SK-N-SH treated with all-trans-retinoic acid at 6 μM for 48 hours (cell line): ENCODE measurements at regions not wholly inside any gene's neighbourhood (a gene's known extent, or its start where the extent isn't known, plus 50 kb on each side); places are given as distances from the start of the nearest gene placed in this dataset.
"Not testable (repeated sequence)": the region's sequence is repeated elsewhere in the genome, so short reads cannot be mapped to it uniquely, and the experiment has no call there.

Experiments
- ATAC-seq: fragments of 200-7000 bp; cut with Tn5 transposase; 3 replicates; pipeline ENCODE4 v1.9.1; 2020; ENCODE audit warnings: mild to moderate bottlenecking, moderate library complexity
- BACH2 ChIP-seq: fragments of 250-450 bp; sonication (Bioruptor Pico); IDR thresholded peaks from 2 replicates; pipeline ENCODE4 v1.9.0; 2021; ENCODE audit warnings: mild to moderate bottlenecking, borderline replicate concordance
- CREB5 ChIP-seq: fragments of 250-450 bp; sonication (Bioruptor Pico); IDR thresholded peaks from 2 replicates; pipeline ENCODE4 v1.5.1; 2020; ENCODE audit warnings: low read depth, mild to moderate bottlenecking, moderate library complexity
- ESRRG ChIP-seq: fragments of 250-450 bp; sonication (Bioruptor Pico); IDR thresholded peaks from 2 replicates; pipeline ENCODE4 v1.6.1; 2021; ENCODE audit warnings: mild to moderate bottlenecking
- GLIS3 ChIP-seq: fragments of 250-450 bp; sonication (Bioruptor Pico); IDR thresholded peaks from 2 replicates; pipeline ENCODE4 v1.5.0; 2020; ENCODE audit warnings: mild to moderate bottlenecking, moderate library complexity
- ISL1 ChIP-seq: fragments of 250-450 bp; sonication (Bioruptor Pico); IDR thresholded peaks from 2 replicates; pipeline ENCODE4 v2.1.2; 2022; ENCODE audit warnings: mild to moderate bottlenecking, moderate library complexity
- OSR1 ChIP-seq: fragments of 250-450 bp; sonication (Bioruptor Pico); IDR thresholded peaks from 2 replicates; pipeline ENCODE4 v1.8.0; 2022; ENCODE audit warnings: moderate library complexity, mild to moderate bottlenecking, inconsistent platforms
- PPARA ChIP-seq: fragments of 250-450 bp; sonication (Bioruptor Pico); IDR thresholded peaks from 2 replicates; pipeline ENCODE4 v1.5.0; 2020; ENCODE audit warnings: mild to moderate bottlenecking, borderline replicate concordance
- RARB ChIP-seq: fragments of 250-450 bp; sonication (Bioruptor Pico); IDR thresholded peaks from 2 replicates; pipeline ENCODE4 v1.8.0; 2021; ENCODE audit warnings: mild to moderate bottlenecking, moderate library complexity
- SNAI2 ChIP-seq: fragments of 250-450 bp; sonication (Bioruptor Pico); IDR thresholded peaks from 2 replicates; pipeline ENCODE4 v1.5.0; 2020; ENCODE audit warnings: mild to moderate bottlenecking, moderate library complexity
- TSHZ2 ChIP-seq: fragments of 250-450 bp; sonication (Bioruptor Pico); IDR thresholded peaks from 2 replicates; pipeline ENCODE4 v1.5.0; 2020; ENCODE audit warnings: mild to moderate bottlenecking, moderate library complexity
- ZC3H10 ChIP-seq: fragments of 250-450 bp; sonication (Bioruptor Pico); IDR thresholded peaks from 2 replicates; pipeline ENCODE4 v1.5.1; 2021; ENCODE audit warnings: mild to moderate bottlenecking, moderate library complexity
- ZFP3 ChIP-seq: fragments of 250-450 bp; sonication (Bioruptor Pico); IDR thresholded peaks from 2 replicates; pipeline ENCODE4 v1.5.0; 2020; ENCODE audit warnings: mild to moderate bottlenecking, moderate library complexity
- ZFP30 ChIP-seq: fragments of 450-650 bp; formaldehyde crosslinking; IDR thresholded peaks from 2 replicates; pipeline ENCODE4 v1.5.0; 2022; ENCODE audit warnings: mild to moderate bottlenecking, moderate library complexity
- ZNF70 ChIP-seq: fragments of 450-650 bp; formaldehyde crosslinking; IDR thresholded peaks from 2 replicates; pipeline ENCODE4 v1.5.0; 2020; ENCODE audit warnings: mild to moderate bottlenecking, moderate library complexity
- ZNF8 ChIP-seq: fragments of 450-650 bp; formaldehyde crosslinking; IDR thresholded peaks from 2 replicates; pipeline ENCODE4 v1.5.0; 2020; ENCODE audit warnings: mild to moderate bottlenecking, moderate library complexity
- TF ChIP-seq, protein P1 (sequence below): fragments of 250-450 bp; sonication (Bioruptor Pico); IDR thresholded peaks from 2 replicates; pipeline ENCODE4 v1.8.0; 2020; ENCODE audit warnings: mild to moderate bottlenecking, moderate library complexity, borderline replicate concordance
- TF ChIP-seq, protein P2 (sequence below): fragments of 250-450 bp; sonication (Bioruptor Pico); IDR thresholded peaks from 2 replicates; pipeline ENCODE4 v1.8.0; 2021; ENCODE audit warnings: low read depth, mild to moderate bottlenecking, moderate library complexity, borderline replicate concordance
- TF ChIP-seq, protein P3 (sequence below): fragments of 250-450 bp; sonication (Bioruptor Pico); IDR thresholded peaks from 2 replicates; pipeline ENCODE4 v1.5.1; 2021; ENCODE audit warnings: mild to moderate bottlenecking, moderate library complexity

- TF ChIP-seq CREB5 (CRISPR knock-in tag) = no peak
- no peak for ATAC-seq
Measured at GRCh38 chr2:129554373-129554772, 425.1 kb upstream of the RAB6C start.

GRCh38 chr2:129559101-129559500 is 420.4 kb upstream of the RAB6C start:
- TF ChIP-seq ISL1 (no peak), ZC3H10 (CRISPR knock-in tag) (no peak), PPARA (CRISPR knock-in tag) (no peak), RARB (CRISPR knock-in tag) (no peak), ESRRG (CRISPR knock-in tag) (no peak), GLIS3 (CRISPR knock-in tag) (no peak), BACH2 (CRISPR knock-in tag) (no peak), SNAI2 (CRISPR knock-in tag) (no peak), ZNF70 (CRISPR knock-in tag) (no peak), ZFP30 (no peak), ZFP3 (CRISPR knock-in tag) (no peak), OSR1 (CRISPR knock-in tag) (no peak), CREB5 (CRISPR knock-in tag) (no peak)
- TF ChIP-seq, protein P1, sequence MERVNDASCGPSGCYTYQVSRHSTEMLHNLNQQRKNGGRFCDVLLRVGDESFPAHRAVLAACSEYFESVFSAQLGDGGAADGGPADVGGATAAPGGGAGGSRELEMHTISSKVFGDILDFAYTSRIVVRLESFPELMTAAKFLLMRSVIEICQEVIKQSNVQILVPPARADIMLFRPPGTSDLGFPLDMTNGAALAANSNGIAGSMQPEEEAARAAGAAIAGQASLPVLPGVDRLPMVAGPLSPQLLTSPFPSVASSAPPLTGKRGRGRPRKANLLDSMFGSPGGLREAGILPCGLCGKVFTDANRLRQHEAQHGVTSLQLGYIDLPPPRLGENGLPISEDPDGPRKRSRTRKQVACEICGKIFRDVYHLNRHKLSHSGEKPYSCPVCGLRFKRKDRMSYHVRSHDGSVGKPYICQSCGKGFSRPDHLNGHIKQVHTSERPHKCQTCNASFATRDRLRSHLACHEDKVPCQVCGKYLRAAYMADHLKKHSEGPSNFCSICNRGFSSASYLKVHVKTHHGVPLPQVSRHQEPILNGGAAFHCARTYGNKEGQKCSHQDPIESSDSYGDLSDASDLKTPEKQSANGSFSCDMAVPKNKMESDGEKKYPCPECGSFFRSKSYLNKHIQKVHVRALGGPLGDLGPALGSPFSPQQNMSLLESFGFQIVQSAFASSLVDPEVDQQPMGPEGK (CRISPR knock-in tag) = no peak
- TF ChIP-seq, protein P2, sequence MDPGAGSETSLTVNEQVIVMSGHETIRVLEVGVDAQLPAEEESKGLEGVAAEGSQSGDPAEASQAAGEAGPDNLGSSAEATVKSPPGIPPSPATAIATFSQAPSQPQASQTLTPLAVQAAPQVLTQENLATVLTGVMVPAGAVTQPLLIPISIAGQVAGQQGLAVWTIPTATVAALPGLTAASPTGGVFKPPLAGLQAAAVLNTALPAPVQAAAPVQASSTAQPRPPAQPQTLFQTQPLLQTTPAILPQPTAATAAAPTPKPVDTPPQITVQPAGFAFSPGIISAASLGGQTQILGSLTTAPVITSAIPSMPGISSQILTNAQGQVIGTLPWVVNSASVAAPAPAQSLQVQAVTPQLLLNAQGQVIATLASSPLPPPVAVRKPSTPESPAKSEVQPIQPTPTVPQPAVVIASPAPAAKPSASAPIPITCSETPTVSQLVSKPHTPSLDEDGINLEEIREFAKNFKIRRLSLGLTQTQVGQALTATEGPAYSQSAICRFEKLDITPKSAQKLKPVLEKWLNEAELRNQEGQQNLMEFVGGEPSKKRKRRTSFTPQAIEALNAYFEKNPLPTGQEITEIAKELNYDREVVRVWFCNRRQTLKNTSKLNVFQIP (CRISPR knock-in tag) = no peak
- TF ChIP-seq, protein P3, sequence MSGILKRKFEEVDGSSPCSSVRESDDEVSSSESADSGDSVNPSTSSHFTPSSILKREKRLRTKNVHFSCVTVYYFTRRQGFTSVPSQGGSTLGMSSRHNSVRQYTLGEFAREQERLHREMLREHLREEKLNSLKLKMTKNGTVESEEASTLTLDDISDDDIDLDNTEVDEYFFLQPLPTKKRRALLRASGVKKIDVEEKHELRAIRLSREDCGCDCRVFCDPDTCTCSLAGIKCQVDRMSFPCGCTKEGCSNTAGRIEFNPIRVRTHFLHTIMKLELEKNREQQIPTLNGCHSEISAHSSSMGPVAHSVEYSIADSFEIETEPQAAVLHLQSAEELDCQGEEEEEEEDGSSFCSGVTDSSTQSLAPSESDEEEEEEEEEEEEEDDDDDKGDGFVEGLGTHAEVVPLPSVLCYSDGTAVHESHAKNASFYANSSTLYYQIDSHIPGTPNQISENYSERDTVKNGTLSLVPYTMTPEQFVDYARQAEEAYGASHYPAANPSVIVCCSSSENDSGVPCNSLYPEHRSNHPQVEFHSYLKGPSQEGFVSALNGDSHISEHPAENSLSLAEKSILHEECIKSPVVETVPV (CRISPR knock-in tag) = no peak
- no peak for ATAC-seq

DNA sequence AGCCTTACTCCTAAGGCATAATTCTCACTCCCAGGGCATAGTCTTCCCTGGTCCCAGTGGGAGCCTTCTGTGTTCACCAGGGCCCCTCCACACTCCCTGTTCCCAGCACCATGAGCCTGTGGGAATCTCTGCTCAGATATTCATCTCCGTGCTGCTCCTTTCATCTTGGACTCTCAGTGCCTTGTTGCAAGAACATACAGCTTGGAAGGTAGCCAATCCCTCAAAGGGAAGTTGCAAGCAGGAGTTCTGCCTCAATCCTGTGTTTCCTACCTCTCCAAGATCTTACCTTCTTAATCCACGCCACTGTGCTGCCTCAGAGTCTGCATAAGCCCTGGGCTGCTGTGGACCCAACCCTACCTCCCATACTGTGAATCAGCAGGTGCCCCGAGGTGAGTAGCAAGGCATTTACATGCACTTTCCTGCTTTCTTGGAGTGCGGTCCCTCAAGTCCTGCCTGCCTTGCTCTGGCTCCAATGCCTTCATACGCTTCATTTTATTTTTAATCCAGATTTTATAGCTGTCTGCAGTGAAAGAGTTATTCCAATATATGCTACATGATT is 413.8 kb upstream of the RAB6C start:
- TF ChIP-seq, protein P2 (CRISPR knock-in tag) = no peak
- no peak for TF ChIP-seq ZNF8 (CRISPR knock-in tag)
- no peak for TF ChIP-seq ZNF70 (CRISPR knock-in tag)
- no peak for TF ChIP-seq SNAI2 (CRISPR knock-in tag)
- no peak for TF ChIP-seq ESRRG (CRISPR knock-in tag)
- TF ChIP-seq TSHZ2 (CRISPR knock-in tag) = no peak
- ATAC-seq = no peak

DNA sequence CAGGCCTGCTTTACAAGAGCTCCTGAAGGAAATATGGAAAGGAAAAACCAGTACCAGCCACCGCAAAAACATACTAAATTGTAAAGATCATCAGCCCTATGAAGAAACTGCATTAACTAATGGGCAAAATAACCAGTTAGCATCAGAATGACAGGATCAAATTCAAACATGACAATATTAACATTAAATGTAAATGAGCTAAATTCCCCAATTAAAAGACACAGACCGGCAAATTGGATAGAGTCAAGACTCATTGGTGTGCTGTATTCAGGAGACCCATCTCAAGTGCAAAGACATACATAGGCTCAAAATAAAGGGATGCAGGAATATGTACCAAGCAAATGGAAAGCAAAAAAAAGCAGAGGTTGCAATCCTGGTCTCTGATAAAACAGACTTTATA is 408.7 kb upstream of the RAB6C start:
- not testable (repeated sequence) for ATAC-seq
